Caco-2 (cell line): ENCODE measurements at regions not wholly inside any gene's neighbourhood (a gene's known extent, or its start where the extent isn't known, plus 50 kb on each side); places are given as distances from the start of the nearest gene placed in this dataset.

Experiments used
- BruUV-seq: library from RNA; stranded (reverse); fragments of 400-500 nt; replicated peaks from 2 replicates; lab custom pipeline; 2021; lab: Mats Ljungman, UMichigan
- CTCF ChIA-PET: fragments of 300-600 bp; sonication (Branson Sonifier 250); formaldehyde crosslinking; loops from one replicate; lab custom pipeline; 2022; ENCODE audit warnings: antibody characterized with exemption; lab: Charles Lee
- POLR2A ChIA-PET: fragments of 300-600 bp; sonication (Branson Sonifier 250); formaldehyde crosslinking; loops from one replicate; lab custom pipeline; 2022; ENCODE audit warnings: antibody characterized with exemption; lab: Charles Lee
- DNase-seq, 2 experiments: peaks; one replicate each; pipeline versions ENCODE4 v3.0.0 to v3.0.0-alpha.2; 2020 to 2022
- H3K27me3 ChIP-seq: replicated peaks from 2 replicates; pipeline ENCODE4 v1.6.0; 2011; ENCODE audit warnings: low read length; ENCODE audit not compliant: control insufficient read depth, insufficient read depth
- H3K36me3 ChIP-seq: 2 replicates; pipeline ENCODE4 v1.5.1; 2011; ENCODE audit warnings: low read length; ENCODE audit not compliant: control insufficient read depth, insufficient read depth
- H3K4me1 ChIP-seq: fragments of 250-450 bp; sonication (Bioruptor Pico); 2 replicates; pipeline ENCODE4 v1.5.1; 2020; ENCODE audit warnings: mild to moderate bottlenecking
- H3K4me3 ChIP-seq: 2 replicates; pipeline ENCODE4 v1.5.1; 2011; ENCODE audit warnings: low read depth, mild to moderate bottlenecking, control low read depth, low read length
- H3K9me3 ChIP-seq: fragments of 250-450 bp; sonication (Bioruptor Pico); 2 replicates; pipeline ENCODE4 v1.5.1; 2020; ENCODE audit warnings: mild to moderate bottlenecking, moderate library complexity
- H3K27ac Mint-ChIP-seq: one replicate; pipeline ENCODE4 v1.8.0; 2022; ENCODE audit warnings: mixed read lengths; ENCODE audit not compliant: unreplicated experiment
- H3K27me3 Mint-ChIP-seq: one replicate; pipeline ENCODE4 v1.8.0; 2022; ENCODE audit warnings: mixed read lengths; ENCODE audit not compliant: insufficient read depth, unreplicated experiment
- H3K36me3 Mint-ChIP-seq: one replicate; pipeline ENCODE4 v1.8.0; 2022; ENCODE audit warnings: mild to moderate bottlenecking, mixed read lengths; ENCODE audit not compliant: insufficient read depth, unreplicated experiment
- H3K4me1 Mint-ChIP-seq: one replicate; pipeline ENCODE4 v1.8.0; 2022; ENCODE audit warnings: low read depth, mixed read lengths; ENCODE audit not compliant: unreplicated experiment
- H3K4me3 Mint-ChIP-seq: one replicate; pipeline ENCODE4 v1.8.0; 2022; ENCODE audit warnings: mild to moderate bottlenecking, moderate library complexity, mixed read lengths; ENCODE audit not compliant: unreplicated experiment
- H3K9me3 Mint-ChIP-seq: one replicate; pipeline ENCODE4 v1.8.0; 2022; ENCODE audit warnings: mixed read lengths; ENCODE audit not compliant: unreplicated experiment
- intact Hi-C: fragments of 100-400 bp; cut with micrococcal nuclease; formaldehyde crosslinking; loops from one replicate; pipeline ENCODE4 v1.10.0; 2022; ENCODE audit not compliant: unreplicated experiment
- TF ChIP-seq, protein P1 (sequence below), 2 experiments: fragments of 200-600 bp in 1 of 2; IDR thresholded peaks; 1 replicate in 1 of 2; 2 replicates in 1 of 2; pipeline versions ENCODE4 v1.5.1 to v1.8.0; 2011 to 2022; ENCODE audit warnings: antibody characterized with exemption in 1 of 2, control low read depth in 1 of 2, inconsistent platforms in 1 of 2, low read depth in 1 of 2, low read length in 1 of 2, mild to moderate bottlenecking in 1 of 2, moderate library complexity in 1 of 2; ENCODE audit not compliant: insufficient read depth in 1 of 2, severe bottlenecking in 1 of 2, unreplicated experiment in 1 of 2

DNA sequence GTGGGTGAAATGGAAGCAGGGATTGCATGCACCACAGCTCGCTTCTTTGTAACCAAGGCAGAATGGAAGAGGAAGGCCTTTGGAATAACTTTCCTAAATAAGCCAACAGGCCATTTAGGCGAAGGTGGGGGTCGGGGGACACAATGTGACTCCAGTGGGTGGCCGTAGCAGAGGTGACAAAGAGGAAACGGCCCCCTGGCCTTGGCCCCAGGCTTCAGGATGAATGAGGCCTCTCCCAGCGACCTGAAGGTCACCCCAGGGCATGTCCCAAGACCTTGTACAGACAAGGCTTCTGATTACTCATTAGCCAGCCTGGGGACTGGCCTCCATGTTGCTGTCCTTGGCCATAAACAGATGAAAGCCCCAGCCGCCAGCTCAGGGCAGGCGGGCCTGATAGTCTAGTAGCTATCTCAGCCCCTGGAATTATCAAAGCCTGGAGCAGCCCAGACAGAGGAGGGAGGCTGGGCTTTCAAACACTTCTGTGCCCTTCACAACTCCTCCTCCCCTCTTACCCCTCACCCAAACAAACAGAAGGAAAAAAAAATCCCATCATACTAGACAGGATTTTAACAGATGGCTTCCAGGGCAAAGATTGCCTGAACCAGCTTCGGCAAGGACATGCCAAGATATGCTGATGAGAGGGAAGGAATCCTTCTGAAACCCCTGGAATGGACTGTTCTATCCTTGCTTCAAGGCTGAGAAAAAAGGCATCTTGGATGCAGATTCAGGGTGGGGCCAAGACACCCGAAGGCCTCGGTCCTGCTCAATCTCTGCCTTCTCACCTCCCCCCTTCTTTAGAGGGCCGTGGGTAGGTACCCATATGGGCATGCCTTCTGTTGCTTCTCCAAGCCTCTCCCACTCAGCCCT lies 142.3 kb upstream of the PARP11 start:
- peak overlapping the region; percentile 28 for H3K4me3 Mint-ChIP-seq
- Histone ChIP-seq H3K27me3 (no peaks in the 10 kb centered on the region), H3K9me3 (no peaks in the 10 kb centered on the region), H3K36me3 (no peaks in the 10 kb centered on the region), H3K4me1 (peaks cover 65% of the 10 kb centered on the region), H3K4me3 (no peak overlapping the region)
- CTCF ChIA-PET = interaction anchor here (0.5 to 2.1 kb wide), 12 partner anchors 11 to 842 kb away, joined by 3 to 18 read pairs (median 4); partner anchors contain the start of gene PARP11
- H3K27ac Mint-ChIP-seq = peak overlapping the region; percentile 87
- BruUV-seq = no TSS peak
- peaks cover 78% of the 10 kb centered on the region for H3K4me1 Mint-ChIP-seq
- H3K9me3 Mint-ChIP-seq = no peaks in the 10 kb centered on the region
- TF ChIP-seq, protein P1, sequence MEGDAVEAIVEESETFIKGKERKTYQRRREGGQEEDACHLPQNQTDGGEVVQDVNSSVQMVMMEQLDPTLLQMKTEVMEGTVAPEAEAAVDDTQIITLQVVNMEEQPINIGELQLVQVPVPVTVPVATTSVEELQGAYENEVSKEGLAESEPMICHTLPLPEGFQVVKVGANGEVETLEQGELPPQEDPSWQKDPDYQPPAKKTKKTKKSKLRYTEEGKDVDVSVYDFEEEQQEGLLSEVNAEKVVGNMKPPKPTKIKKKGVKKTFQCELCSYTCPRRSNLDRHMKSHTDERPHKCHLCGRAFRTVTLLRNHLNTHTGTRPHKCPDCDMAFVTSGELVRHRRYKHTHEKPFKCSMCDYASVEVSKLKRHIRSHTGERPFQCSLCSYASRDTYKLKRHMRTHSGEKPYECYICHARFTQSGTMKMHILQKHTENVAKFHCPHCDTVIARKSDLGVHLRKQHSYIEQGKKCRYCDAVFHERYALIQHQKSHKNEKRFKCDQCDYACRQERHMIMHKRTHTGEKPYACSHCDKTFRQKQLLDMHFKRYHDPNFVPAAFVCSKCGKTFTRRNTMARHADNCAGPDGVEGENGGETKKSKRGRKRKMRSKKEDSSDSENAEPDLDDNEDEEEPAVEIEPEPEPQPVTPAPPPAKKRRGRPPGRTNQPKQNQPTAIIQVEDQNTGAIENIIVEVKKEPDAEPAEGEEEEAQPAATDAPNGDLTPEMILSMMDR (IDR thresholded peaks at IDR 0.05; ENCODE audit: insufficient read depth in 1 of 2, low read depth in 1 of 2, low read length in 1 of 2, severe bottlenecking in 1 of 2, unreplicated experiment in 1 of 2) = peak in 1 of 2 experiments; percentile 13
- POLR2A ChIA-PET = interaction anchor here (0.6 to 2.1 kb wide), 6 partner anchors 10 to 142 kb away, joined by 3 to 53 read pairs (median 6); partner anchors contain the start of gene PARP11
- peak; percentile 99 to 100 for DNase-seq
- peaks cover 5% of the 10 kb centered on the region for H3K36me3 Mint-ChIP-seq
- intact Hi-C loops = loop anchor here (1.0 kb wide), 8 partner anchors 16 to 262 kb away; partner anchors contain the start of gene CCND2
- H3K27me3 Mint-ChIP-seq = no peaks in the 10 kb centered on the region

DNA sequence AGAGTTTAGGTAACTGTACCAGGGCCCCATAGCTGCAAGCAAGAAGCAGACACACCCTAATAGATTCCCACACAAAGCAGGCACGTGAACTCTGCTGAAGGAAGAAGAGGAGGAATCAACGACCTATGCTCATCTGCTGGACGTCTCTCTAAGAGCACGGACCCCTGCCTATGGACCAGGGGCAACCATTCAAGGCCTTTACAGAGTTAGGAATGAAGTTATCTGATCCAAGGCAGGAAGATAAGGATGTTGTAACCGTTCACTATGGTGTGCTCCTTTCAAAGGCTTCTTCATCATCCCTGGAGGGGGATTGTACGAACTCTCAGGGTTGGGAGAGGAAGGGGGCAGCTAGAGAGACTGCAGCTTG lies 141.6 kb upstream of the PARP11 start:
- CTCF ChIA-PET = interaction anchor here (0.7 to 2.1 kb wide), 11 partner anchors 12 to 262 kb away, joined by 3 to 18 read pairs (median 5); partner anchors contain the start of gene PARP11
- no peak overlapping the region for H3K4me3 ChIP-seq
- H3K27me3 ChIP-seq = no peaks in the 10 kb centered on the region
- Mint-ChIP-seq H3K4me3 (peak overlapping the region; percentile 28), H3K4me1 (peaks cover 74% of the 10 kb centered on the region), H3K27ac (peak overlapping the region; percentile 87), H3K9me3 (no peaks in the 10 kb centered on the region), H3K36me3 (peaks cover 5% of the 10 kb centered on the region), H3K27me3 (no peaks in the 10 kb centered on the region)
- H3K36me3 ChIP-seq = no peaks in the 10 kb centered on the region
- POLR2A ChIA-PET = interaction anchor here (0.6 to 2.1 kb wide), 5 partner anchors 9 to 37 kb away, joined by 3 to 53 read pairs (median 8); no protein-coding TSS in a partner anchor
- intact Hi-C loops = loop anchor here (1.0 kb wide), 8 partner anchors 16 to 262 kb away; partner anchors contain the start of gene CCND2
- TSS peak; percentile 41 for BruUV-seq
- TF ChIP-seq, protein P1 (IDR thresholded peaks at IDR 0.05; ENCODE audit: insufficient read depth in 1 of 2, low read depth in 1 of 2, low read length in 1 of 2, severe bottlenecking in 1 of 2, unreplicated experiment in 1 of 2) = no peak
- peak in 1 of 2 experiments; percentile 58 for DNase-seq
- H3K9me3 ChIP-seq = no peaks in the 10 kb centered on the region
- peaks cover 71% of the 10 kb centered on the region for H3K4me1 ChIP-seq

DNA sequence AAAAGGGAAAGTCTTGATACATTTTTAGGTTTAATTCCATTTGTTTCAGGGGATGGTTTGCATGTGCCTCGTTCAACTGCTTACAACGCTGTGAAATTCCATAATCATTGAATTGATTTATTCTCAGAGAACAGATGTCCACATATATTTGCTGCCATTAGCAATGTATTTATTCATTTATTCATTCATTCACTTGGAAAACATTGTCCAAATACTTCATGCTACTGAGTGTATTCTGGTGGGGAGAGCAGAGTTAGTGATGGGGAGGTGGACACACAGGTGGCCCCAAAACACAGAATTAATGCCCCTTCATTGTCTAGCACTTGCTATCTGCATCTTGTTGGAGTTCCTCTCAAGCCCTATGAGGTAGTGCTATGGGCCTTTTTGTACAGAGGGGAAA lies 141.2 kb upstream of the PARP11 start:
- peaks cover 71% of the 10 kb centered on the region for H3K4me1 Mint-ChIP-seq
- H3K9me3 Mint-ChIP-seq = no peaks in the 10 kb centered on the region
- H3K36me3 Mint-ChIP-seq = peaks cover 5% of the 10 kb centered on the region
- Histone ChIP-seq H3K27me3 (no peaks in the 10 kb centered on the region), H3K36me3 (no peaks in the 10 kb centered on the region), H3K9me3 (no peaks in the 10 kb centered on the region), H3K4me3 (no peak overlapping the region), H3K4me1 (peaks cover 73% of the 10 kb centered on the region)
- ChIA-PET POLR2A (interaction anchor here (0.6 to 2.1 kb wide), 4 partner anchors 9 to 36 kb away, joined by 3 to 53 read pairs (median 16); no protein-coding TSS in a partner anchor), CTCF (interaction anchor here (0.7 to 2.1 kb wide), 5 partner anchors 15 to 263 kb away, joined by 3 to 18 read pairs (median 5); no protein-coding TSS in a partner anchor)
- TF ChIP-seq, protein P1 (IDR thresholded peaks at IDR 0.05; ENCODE audit: insufficient read depth in 1 of 2, low read depth in 1 of 2, low read length in 1 of 2, severe bottlenecking in 1 of 2, unreplicated experiment in 1 of 2) = no peak
- BruUV-seq = no TSS peak
- no peak for DNase-seq
- intact Hi-C loops = no loop called here
- no peaks in the 10 kb centered on the region for H3K27me3 Mint-ChIP-seq
- H3K27ac Mint-ChIP-seq = peak overlapping the region; percentile 87
- H3K4me3 Mint-ChIP-seq = peak overlapping the region; percentile 28
